MG63 (cell line): ENCODE measurements at regions not wholly inside any gene's neighbourhood (a gene's known extent, or its start where the extent isn't known, plus 50 kb on each side); places are given as distances from the start of the nearest gene placed in this dataset.

Experiments used
- DNase-seq: peaks from one replicate; pipeline ENCODE4 v3.0.0-alpha.2; 2020
- H3K27me3 ChIP-seq: fragments of 250-450 bp; sonication (Bioruptor Pico); 2 replicates; pipeline ENCODE4 v1.5.1; 2020; ENCODE audit warnings: mild to moderate bottlenecking, moderate library complexity
- H3K36me3 ChIP-seq: fragments of 250-450 bp; sonication (Bioruptor Pico); 2 replicates; pipeline ENCODE4 v1.5.1; 2020; ENCODE audit warnings: mild to moderate bottlenecking, moderate library complexity
- H3K4me3 ChIP-seq: fragments of 250-450 bp; sonication (Bioruptor Pico); 2 replicates; pipeline ENCODE4 v1.5.1; 2020; ENCODE audit warnings: mild to moderate bottlenecking, moderate library complexity
- H3K9me3 ChIP-seq: fragments of 250-450 bp; sonication (Bioruptor Pico); 2 replicates; pipeline ENCODE4 v1.5.1; 2020; ENCODE audit warnings: mild to moderate bottlenecking, moderate library complexity

- Histone ChIP-seq H3K9me3 (peaks cover 9% of the 10 kb centered on the region), H3K36me3 (no peaks in the 10 kb centered on the region), H3K4me3 (no peak overlapping the region), H3K27me3 (no peaks in the 10 kb centered on the region)
- peak; percentile 81 for DNase-seq
Measured at GRCh38 chr6:145247692-145248419, 487.5 kb downstream of the EPM2A start.

GRCh38 chr6:145250436-145250835 lies 484.9 kb downstream of the EPM2A start:
- H3K9me3 ChIP-seq = peaks cover 9% of the 10 kb centered on the region
- no peak overlapping the region for H3K4me3 ChIP-seq
- H3K27me3 ChIP-seq = no peaks in the 10 kb centered on the region
- no peaks in the 10 kb centered on the region for H3K36me3 ChIP-seq
- no peak for DNase-seq

GRCh38 chr6:145252737-145253136 lies 482.6 kb downstream of the EPM2A start:
- Histone ChIP-seq H3K9me3 (peaks cover 9% of the 10 kb centered on the region), H3K36me3 (no peaks in the 10 kb centered on the region)

GRCh38 chr6:145254649-145255401 lies 480.5 kb downstream of the EPM2A start:
- Histone ChIP-seq H3K9me3 (no peaks in the 10 kb centered on the region), H3K36me3 (no peaks in the 10 kb centered on the region), H3K27me3 (no peaks in the 10 kb centered on the region), H3K4me3 (no peak overlapping the region)
- no peak for DNase-seq

More at GRCh38 chr6:145252737-145253136, 482.6 kb downstream of the EPM2A start:
- no peaks in the 10 kb centered on the region for H3K27me3 ChIP-seq
- DNase-seq = no peak
- no peak overlapping the region for H3K4me3 ChIP-seq

GRCh38 chr6:145257704-145258103 lies 477.6 kb downstream of the EPM2A start:
- Histone ChIP-seq H3K9me3 (no peaks in the 10 kb centered on the region), H3K36me3 (no peaks in the 10 kb centered on the region), H3K4me3 (no peak overlapping the region), H3K27me3 (no peaks in the 10 kb centered on the region)
- no peak for DNase-seq

- no peaks in the 10 kb centered on the region for H3K9me3 ChIP-seq
- no peak overlapping the region for H3K4me3 ChIP-seq
- no peaks in the 10 kb centered on the region for H3K36me3 ChIP-seq
- no peaks in the 10 kb centered on the region for H3K27me3 ChIP-seq
- DNase-seq = no peak
Measured at GRCh38 chr6:145258122-145258521, 477.2 kb downstream of the EPM2A start.

GRCh38 chr6:145260484-145261175 lies 474.7 kb downstream of the EPM2A start:
- DNase-seq = no peak
- no peaks in the 10 kb centered on the region for H3K27me3 ChIP-seq
- H3K4me3 ChIP-seq = no peak overlapping the region
- no peaks in the 10 kb centered on the region for H3K9me3 ChIP-seq
- H3K36me3 ChIP-seq = no peaks in the 10 kb centered on the region

GRCh38 chr6:145261758-145262157 lies 473.6 kb downstream of the EPM2A start:
- Histone ChIP-seq H3K27me3 (no peaks in the 10 kb centered on the region), H3K36me3 (no peaks in the 10 kb centered on the region), H3K4me3 (no peak overlapping the region), H3K9me3 (no peaks in the 10 kb centered on the region)
- DNase-seq = no peak

GRCh38 chr6:145262771-145263170 lies 472.5 kb downstream of the EPM2A start:
- Histone ChIP-seq H3K9me3 (no peaks in the 10 kb centered on the region), H3K27me3 (no peaks in the 10 kb centered on the region), H3K36me3 (no peaks in the 10 kb centered on the region), H3K4me3 (no peak overlapping the region)
- no peak for DNase-seq

GRCh38 chr6:145263778-145264211 lies 471.5 kb downstream of the EPM2A start:
- no peak for DNase-seq
- H3K27me3 ChIP-seq = no peaks in the 10 kb centered on the region
- no peak overlapping the region for H3K4me3 ChIP-seq
- H3K9me3 ChIP-seq = no peaks in the 10 kb centered on the region
- H3K36me3 ChIP-seq = no peaks in the 10 kb centered on the region

- H3K4me3 ChIP-seq = no peak overlapping the region
- no peaks in the 10 kb centered on the region for H3K36me3 ChIP-seq
- H3K27me3 ChIP-seq = no peaks in the 10 kb centered on the region
- no peaks in the 10 kb centered on the region for H3K9me3 ChIP-seq
- DNase-seq = no peak
Measured at GRCh38 chr6:145266432-145267075, 468.8 kb downstream of the EPM2A start.

GRCh38 chr6:145267076-145267867 lies 468.0 kb downstream of the EPM2A start:
- Histone ChIP-seq H3K27me3 (no peaks in the 10 kb centered on the region), H3K4me3 (no peak overlapping the region), H3K9me3 (no peaks in the 10 kb centered on the region), H3K36me3 (no peaks in the 10 kb centered on the region)
- DNase-seq = no peak

- Histone ChIP-seq H3K9me3 (no peaks in the 10 kb centered on the region), H3K36me3 (no peaks in the 10 kb centered on the region), H3K4me3 (no peak overlapping the region), H3K27me3 (no peaks in the 10 kb centered on the region)
- no peak for DNase-seq
Measured at GRCh38 chr6:145270464-145270863, 464.9 kb downstream of the EPM2A start.

GRCh38 chr6:145271040-145271439 lies 464.3 kb downstream of the EPM2A start:
- DNase-seq = no peak
- H3K27me3 ChIP-seq = no peaks in the 10 kb centered on the region
- no peaks in the 10 kb centered on the region for H3K9me3 ChIP-seq
- H3K4me3 ChIP-seq = no peak overlapping the region
- no peaks in the 10 kb centered on the region for H3K36me3 ChIP-seq

- Histone ChIP-seq H3K36me3 (no peaks in the 10 kb centered on the region), H3K27me3 (no peaks in the 10 kb centered on the region), H3K4me3 (no peak overlapping the region), H3K9me3 (no peaks in the 10 kb centered on the region)
- no peak for DNase-seq
Measured at GRCh38 chr6:145271577-145271976, 463.7 kb downstream of the EPM2A start.

- DNase-seq = no peak
- Histone ChIP-seq H3K36me3 (no peaks in the 10 kb centered on the region), H3K27me3 (no peaks in the 10 kb centered on the region), H3K9me3 (no peaks in the 10 kb centered on the region), H3K4me3 (no peak overlapping the region)
Measured at GRCh38 chr6:145272246-145272645, 463.1 kb downstream of the EPM2A start.
